ENCODE measurements at regions not wholly inside any gene's neighbourhood (a gene's known extent, or its start where the extent isn't known, plus 50 kb on each side); places are given as distances from the start of the nearest gene placed in this dataset.

GRCh38 chr4:114383721-114384120, 214.9 kb upstream of the UGT8 start:
- no peak for TF ChIP-seq CTCF (conservative IDR thresholded peaks at IDR 0.05)
- TF ChIP-seq ZFX (IDR thresholded peaks at IDR 0.05): no peak
